Stimulated activated CD4-positive, alpha-beta T cell treated with anti-CD3 and anti-CD28 coated beads, Interleukin-4, amount 100 ng/mL, for 4 hours (primary cell): ENCODE measurements at regions not wholly inside any gene's neighbourhood (a gene's known extent, or its start where the extent isn't known, plus 50 kb on each side); places are given as distances from the start of the nearest gene placed in this dataset.
"Not testable (repeated sequence)": the region's sequence is repeated elsewhere in the genome, so short reads cannot be mapped to it uniquely, and the experiment has no call there.

Experiments used
- DNase-seq, 2 experiments: peaks; one replicate each; pipeline ENCODE4 v3.0.0-alpha.2; 2020

GRCh38 chr5:174828804-174829510, 104.6 kb downstream of the MSX2 start:
- no peak for DNase-seq

GRCh38 chr5:174827558-174827957, 103.2 kb downstream of the MSX2 start:
- DNase-seq = no peak

GRCh38 chr5:174825587-174825986, 101.2 kb downstream of the MSX2 start:
- DNase-seq = no peak

- DNase-seq = no peak
These were observed 94.0 kb downstream of the MSX2 start for GRCh38 chr5:174818430-174818829.

GRCh38 chr5:174817610-174818009, 93.2 kb downstream of the MSX2 start:
- DNase-seq = no peak

- DNase-seq = no peak
These were observed 92.5 kb downstream of the MSX2 start for GRCh38 chr5:174816858-174817257.

GRCh38 chr5:174811438-174811837, 87.1 kb downstream of the MSX2 start:
- no peak for DNase-seq

- no peak for DNase-seq
These were observed 86.4 kb downstream of the MSX2 start for GRCh38 chr5:174810796-174811195.

- no peak for DNase-seq
These were observed 83.1 kb downstream of the MSX2 start for GRCh38 chr5:174807471-174807870.

- no peak for DNase-seq
These were observed 82.3 kb downstream of the MSX2 start for GRCh38 chr5:174806729-174807128.

GRCh38 chr5:174801798-174802197, 77.4 kb downstream of the MSX2 start:
- no peak for DNase-seq

GRCh38 chr5:174800435-174800834, 76.1 kb downstream of the MSX2 start:
- DNase-seq = no peak

- no peak for DNase-seq
These were observed 74.7 kb downstream of the MSX2 start for GRCh38 chr5:174799121-174799520.

GRCh38 chr5:174798551-174798951, 74.2 kb downstream of the MSX2 start:
- DNase-seq = no peak

- no peak for DNase-seq
These were observed 72.4 kb downstream of the MSX2 start for GRCh38 chr5:174796711-174797192.

- DNase-seq = no peak
These were observed 70.7 kb downstream of the MSX2 start for GRCh38 chr5:174794931-174795672.

GRCh38 chr5:174793684-174794328, 69.4 kb downstream of the MSX2 start:
- DNase-seq = peak; percentile 9 to 37

GRCh38 chr5:174793076-174793475, 68.7 kb downstream of the MSX2 start:
- no peak for DNase-seq

- not testable (repeated sequence) for DNase-seq
These were observed 67.9 kb downstream of the MSX2 start for GRCh38 chr5:174792265-174792664.

GRCh38 chr5:174790906-174791305, 66.5 kb downstream of the MSX2 start:
- DNase-seq = no peak

GRCh38 chr5:174789596-174789995, 65.2 kb downstream of the MSX2 start:
- no peak for DNase-seq

GRCh38 chr5:174785120-174785680, 60.8 kb downstream of the MSX2 start:
- DNase-seq = no peak
